Keratinocyte (primary cell): ENCODE measurements at regions not wholly inside any gene's neighbourhood (a gene's known extent, or its start where the extent isn't known, plus 50 kb on each side); places are given as distances from the start of the nearest gene placed in this dataset.

Source experiments
- DNase-seq: peaks from one replicate; pipeline ENCODE4 v3.0.0-alpha.2; 2011; ENCODE audit warnings: low read depth, missing footprints, low spot score
- FAIRE-seq: peaks from 2 replicates; lab custom pipeline; 2011; peaks lifted over from hg19 to GRCh38; lab: Jason Lieb, UNC
- H2AFZ ChIP-seq: 2 replicates; pipeline ENCODE4 v1.6.0; 2012; ENCODE audit warnings: low read length, control low read depth, inconsistent platforms; ENCODE audit not compliant: control insufficient read depth
- H3K27ac ChIP-seq: 2 replicates; pipeline ENCODE4 v1.5.1; 2011; ENCODE audit warnings: low read length; ENCODE audit not compliant: control insufficient read depth, insufficient read depth
- H3K27me3 ChIP-seq: 3 replicates; pipeline ENCODE4 v1.6.0; 2011; ENCODE audit warnings: low read length; ENCODE audit not compliant: control insufficient read depth, insufficient read depth; ENCODE audit errors: extremely low read depth
- H3K36me3 ChIP-seq, 2 experiments: 2 replicates in 1 of 2; 3 replicates in 1 of 2; pipeline ENCODE4 v1.5.1; 2011; ENCODE audit warnings: low read length in 2 of 2, mild to moderate bottlenecking in 1 of 2; ENCODE audit not compliant: control insufficient read depth in 2 of 2, insufficient read depth in 2 of 2; ENCODE audit errors: extremely low read depth in 1 of 2
- H3K4me1 ChIP-seq: 3 replicates; pipeline ENCODE4 v1.5.1; 2011; ENCODE audit warnings: low read length; ENCODE audit not compliant: control insufficient read depth, insufficient read depth; ENCODE audit errors: extremely low read depth
- H3K4me2 ChIP-seq: 3 replicates; pipeline ENCODE4 v1.6.0; 2011; ENCODE audit warnings: low read depth, low read length; ENCODE audit not compliant: control insufficient read depth, insufficient read depth; ENCODE audit errors: extremely low read depth
- H3K4me3 ChIP-seq, 3 experiments: fragments of 200-600 bp in 1 of 3; sonication (generic) in 1 of 3; 2 replicates in 2 of 3; 3 replicates in 1 of 3; pipeline ENCODE4 v1.5.1; 2011 to 2016; ENCODE audit warnings: low read length in 3 of 3, mild to moderate bottlenecking in 3 of 3, control low read depth in 2 of 3, inconsistent platforms in 1 of 3, low read depth in 1 of 3, mixed read lengths in 1 of 3, mixed run types in 1 of 3, moderate library complexity in 1 of 3; ENCODE audit not compliant: control insufficient read depth in 2 of 3, insufficient read depth in 2 of 3; ENCODE audit errors: extremely low read depth in 1 of 3
- H3K79me2 ChIP-seq: 2 replicates; pipeline ENCODE4 v1.6.0; 2012; ENCODE audit warnings: low read length; ENCODE audit not compliant: control insufficient read depth, insufficient read depth
- H3K9ac ChIP-seq: 3 replicates; pipeline ENCODE4 v1.6.0; 2011; ENCODE audit warnings: low read length; ENCODE audit not compliant: control insufficient read depth, insufficient read depth; ENCODE audit errors: extremely low read depth
- H3K9me1 ChIP-seq: 3 replicates; pipeline ENCODE4 v1.6.0; 2011; ENCODE audit warnings: low read length; ENCODE audit not compliant: control insufficient read depth, insufficient read depth; ENCODE audit errors: extremely low read depth
- H3K9me3 ChIP-seq: 2 replicates; pipeline ENCODE4 v1.5.1; 2012; ENCODE audit warnings: low read depth, low read length; ENCODE audit not compliant: control insufficient read depth
- H4K20me1 ChIP-seq: 3 replicates; pipeline ENCODE4 v1.6.0; 2011; ENCODE audit warnings: low read length; ENCODE audit not compliant: control insufficient read depth, insufficient read depth; ENCODE audit errors: extremely low read depth
- EZH2 ChIP-seq: IDR thresholded peaks from one replicate; pipeline ENCODE4 v1.6.1; 2012; ENCODE audit warnings: inconsistent platforms, mild to moderate bottlenecking, low read length, moderate library complexity
- dilution Hi-C: fragments of 300-500 bp; cut with MboI; formaldehyde crosslinking; loops from one replicate; pipeline ENCODE4 v1.7.0; 2020; ENCODE audit warnings: low sequenced_read_pairs; ENCODE audit not compliant: extremely low pct_ligation_motif_present
- TF ChIP-seq, protein P1 (sequence below), 3 experiments: IDR thresholded peaks in 1 of 3; conservative IDR thresholded peaks in 1 of 3; optimal IDR thresholded peaks in 1 of 3; 2 replicates in 2 of 3; 3 replicates in 1 of 3; pipeline versions ENCODE3 to v1.5.1; 2011; ENCODE audit warnings: low read length in 3 of 3, mild to moderate bottlenecking in 3 of 3, moderate library complexity in 2 of 3, control low read depth in 1 of 3, inconsistent platforms in 1 of 3; ENCODE audit not compliant: insufficient read depth in 2 of 3; ENCODE audit errors: extremely low read depth in 1 of 3

- no peaks in the 10 kb centered on the region for H3K79me2 ChIP-seq
- H3K9ac ChIP-seq: no peak overlapping the region
- no peaks in the 10 kb centered on the region for H3K9me3 ChIP-seq
- H3K27ac ChIP-seq: no peak overlapping the region
- H3K27me3 ChIP-seq: no peaks in the 10 kb centered on the region
- no peak for TF ChIP-seq EZH2
- TF ChIP-seq, protein P1, sequence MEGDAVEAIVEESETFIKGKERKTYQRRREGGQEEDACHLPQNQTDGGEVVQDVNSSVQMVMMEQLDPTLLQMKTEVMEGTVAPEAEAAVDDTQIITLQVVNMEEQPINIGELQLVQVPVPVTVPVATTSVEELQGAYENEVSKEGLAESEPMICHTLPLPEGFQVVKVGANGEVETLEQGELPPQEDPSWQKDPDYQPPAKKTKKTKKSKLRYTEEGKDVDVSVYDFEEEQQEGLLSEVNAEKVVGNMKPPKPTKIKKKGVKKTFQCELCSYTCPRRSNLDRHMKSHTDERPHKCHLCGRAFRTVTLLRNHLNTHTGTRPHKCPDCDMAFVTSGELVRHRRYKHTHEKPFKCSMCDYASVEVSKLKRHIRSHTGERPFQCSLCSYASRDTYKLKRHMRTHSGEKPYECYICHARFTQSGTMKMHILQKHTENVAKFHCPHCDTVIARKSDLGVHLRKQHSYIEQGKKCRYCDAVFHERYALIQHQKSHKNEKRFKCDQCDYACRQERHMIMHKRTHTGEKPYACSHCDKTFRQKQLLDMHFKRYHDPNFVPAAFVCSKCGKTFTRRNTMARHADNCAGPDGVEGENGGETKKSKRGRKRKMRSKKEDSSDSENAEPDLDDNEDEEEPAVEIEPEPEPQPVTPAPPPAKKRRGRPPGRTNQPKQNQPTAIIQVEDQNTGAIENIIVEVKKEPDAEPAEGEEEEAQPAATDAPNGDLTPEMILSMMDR (optimal IDR thresholded peaks at IDR 0.05 in 1 of 3, IDR thresholded peaks at IDR 0.05 in 1 of 3, conservative IDR thresholded peaks at IDR 0.05 in 1 of 3; ENCODE audit: extremely low read depth in 1 of 3, insufficient read depth in 2 of 3, low read length in 3 of 3): no peak
- H4K20me1 ChIP-seq: no peaks in the 10 kb centered on the region
- no peak overlapping the region for H3K4me2 ChIP-seq
- no peaks in the 10 kb centered on the region for H3K9me1 ChIP-seq
- H3K4me3 ChIP-seq: no peak overlapping the region
- DNase-seq (no peak), FAIRE-seq (no peak)
- dilution Hi-C loops: no loop called here
- no peaks in the 10 kb centered on the region for H3K4me1 ChIP-seq
- H3K36me3 ChIP-seq: no peaks in the 10 kb centered on the region
- H2AFZ ChIP-seq: no peak overlapping the region
Measured at GRCh38 chrX:66889418-66889817, 250.5 kb upstream of the EDA2R start.

DNA sequence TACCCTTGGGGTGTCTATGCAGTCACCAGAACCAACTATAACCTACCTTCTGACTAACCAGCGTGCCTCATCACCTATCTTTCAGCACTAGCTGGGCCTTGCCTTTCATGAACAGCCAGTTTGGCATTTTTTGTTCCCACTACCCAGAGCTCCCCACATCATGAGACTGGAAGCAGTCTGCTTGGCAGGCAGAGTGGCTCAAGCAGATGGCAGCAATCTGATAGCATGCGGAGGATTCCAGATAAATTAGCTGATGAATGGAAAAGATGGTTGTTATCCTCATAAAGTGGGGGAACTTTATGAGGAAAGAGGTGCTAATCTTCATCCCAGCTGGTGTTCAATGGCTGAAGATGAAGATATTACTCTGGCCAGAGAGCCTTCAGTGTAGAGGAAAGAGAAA lies 243.2 kb upstream of the EDA2R start:
- Histone ChIP-seq H2AFZ (no peak overlapping the region), H3K9me3 (no peaks in the 10 kb centered on the region), H4K20me1 (no peaks in the 10 kb centered on the region), H3K79me2 (no peaks in the 10 kb centered on the region), H3K4me3 (no peak overlapping the region), H3K27ac (no peak overlapping the region), H3K36me3 (no peaks in the 10 kb centered on the region), H3K27me3 (no peaks in the 10 kb centered on the region), H3K9ac (no peak overlapping the region), H3K4me1 (no peaks in the 10 kb centered on the region), H3K4me2 (no peak overlapping the region), H3K9me1 (no peaks in the 10 kb centered on the region)
- dilution Hi-C loops: no loop called here
- DNase-seq (no peak), FAIRE-seq (no peak)
- TF ChIP-seq EZH2: no peak
- TF ChIP-seq, protein P1 (optimal IDR thresholded peaks at IDR 0.05 in 1 of 3, IDR thresholded peaks at IDR 0.05 in 1 of 3, conservative IDR thresholded peaks at IDR 0.05 in 1 of 3; ENCODE audit: extremely low read depth in 1 of 3, insufficient read depth in 2 of 3, low read length in 3 of 3): no peak
